Stomach smooth muscle (tissue), 2 donors: ENCODE measurements at regions not wholly inside any gene's neighbourhood (a gene's known extent, or its start where the extent isn't known, plus 50 kb on each side); places are given as distances from the start of the nearest gene placed in this dataset.

Experiments
- H3K27ac ChIP-seq: one replicate; pipeline ENCODE4 v1.7.0; 2013; ENCODE audit warnings: mild to moderate bottlenecking, low read length, inconsistent platforms
- H3K27me3 ChIP-seq, 2 donors: one replicate each; pipeline ENCODE4 v1.7.0; 2013; ENCODE audit warnings: low read length in 2 of 2; ENCODE audit not compliant: insufficient read depth in 2 of 2, control insufficient read depth in 1 of 2
- H3K36me3 ChIP-seq, 2 donors: one replicate each; pipeline ENCODE4 v1.7.0; 2013; ENCODE audit warnings: low read length in 2 of 2; ENCODE audit not compliant: control insufficient read depth in 2 of 2, insufficient read depth in 2 of 2
- H3K4me1 ChIP-seq: one replicate; pipeline ENCODE4 v1.7.0; 2013; ENCODE audit warnings: low read length; ENCODE audit not compliant: control insufficient read depth, insufficient read depth
- H3K4me3 ChIP-seq, 2 donors: one replicate each; pipeline ENCODE4 v1.7.0; 2013; ENCODE audit warnings: low read length in 2 of 2
- H3K9ac ChIP-seq, 2 donors: one replicate each; pipeline ENCODE4 v1.7.0; 2013; ENCODE audit warnings: low read length in 2 of 2, mild to moderate bottlenecking in 1 of 2
- H3K9me3 ChIP-seq, 2 donors: one replicate each; pipeline ENCODE4 v1.7.0; 2013; ENCODE audit warnings: low read length in 2 of 2; ENCODE audit not compliant: control insufficient read depth in 2 of 2
- donor health status: healthy.
- donor health status: Pancreatic carcinoma.

GRCh38 chr1:94339206-94339927 lies 78.8 kb upstream of the ABCD3 start:
- Histone ChIP-seq H3K9ac (no peak overlapping the region), H3K27ac (no peak overlapping the region), H3K27me3 (peaks cover 0 to 2% of the 10 kb centered on the region in 2 donors), H3K9me3 (no peaks in the 10 kb centered on the region), H3K36me3 (no peaks in the 10 kb centered on the region), H3K4me3 (no peak overlapping the region), H3K4me1 (no peaks in the 10 kb centered on the region)

- no peak overlapping the region for H3K4me3 ChIP-seq
- no peaks in the 10 kb centered on the region for H3K9me3 ChIP-seq
- no peaks in the 10 kb centered on the region for H3K36me3 ChIP-seq
- no peak overlapping the region for H3K27ac ChIP-seq
- no peak overlapping the region for H3K9ac ChIP-seq
- peaks cover 0 to 2% of the 10 kb centered on the region in 2 donors for H3K27me3 ChIP-seq
- no peaks in the 10 kb centered on the region for H3K4me1 ChIP-seq
Observed at GRCh38 chr1:94336991-94337390, 81.2 kb upstream of the ABCD3 start.

GRCh38 chr1:94335950-94336349 lies 82.2 kb upstream of the ABCD3 start:
- Histone ChIP-seq H3K27ac (no peak overlapping the region), H3K4me3 (no peak overlapping the region), H3K9me3 (no peaks in the 10 kb centered on the region)

GRCh38 chr1:94335447-94335846 lies 82.7 kb upstream of the ABCD3 start:
- H3K4me1 ChIP-seq = no peaks in the 10 kb centered on the region
- peaks cover 0 to 2% of the 10 kb centered on the region in 2 donors for H3K27me3 ChIP-seq
- H3K36me3 ChIP-seq = no peaks in the 10 kb centered on the region
- no peak overlapping the region for H3K27ac ChIP-seq
- H3K4me3 ChIP-seq = no peak overlapping the region
- peak overlapping the region in 1 of 2 donors; percentile 21 for H3K9ac ChIP-seq
- H3K9me3 ChIP-seq = no peaks in the 10 kb centered on the region

More at GRCh38 chr1:94335950-94336349, 82.2 kb upstream of the ABCD3 start:
- Histone ChIP-seq H3K27me3 (peaks cover 0 to 2% of the 10 kb centered on the region in 2 donors), H3K36me3 (no peaks in the 10 kb centered on the region), H3K9ac (no peak overlapping the region), H3K4me1 (no peaks in the 10 kb centered on the region)

GRCh38 chr1:94334764-94335163 lies 83.4 kb upstream of the ABCD3 start:
- peak overlapping the region; percentile 37 for H3K27ac ChIP-seq
- H3K9me3 ChIP-seq = no peaks in the 10 kb centered on the region
- H3K9ac ChIP-seq = no peak overlapping the region
- no peak overlapping the region for H3K4me3 ChIP-seq
- H3K27me3 ChIP-seq = peaks cover 0 to 2% of the 10 kb centered on the region in 2 donors
- H3K36me3 ChIP-seq = no peaks in the 10 kb centered on the region
- H3K4me1 ChIP-seq = no peaks in the 10 kb centered on the region

GRCh38 chr1:94332952-94333351 lies 85.2 kb upstream of the ABCD3 start:
- Histone ChIP-seq H3K27me3 (peaks cover 0 to 2% of the 10 kb centered on the region in 2 donors), H3K4me3 (no peak overlapping the region), H3K36me3 (no peaks in the 10 kb centered on the region), H3K9ac (no peak overlapping the region), H3K27ac (no peak overlapping the region), H3K4me1 (no peaks in the 10 kb centered on the region), H3K9me3 (no peaks in the 10 kb centered on the region)

GRCh38 chr1:94332516-94332915 lies 85.7 kb upstream of the ABCD3 start:
- Histone ChIP-seq H3K27ac (no peak overlapping the region), H3K36me3 (no peaks in the 10 kb centered on the region), H3K27me3 (peaks cover 0 to 2% of the 10 kb centered on the region in 2 donors), H3K9ac (no peak overlapping the region), H3K4me1 (no peaks in the 10 kb centered on the region), H3K4me3 (no peak overlapping the region), H3K9me3 (no peaks in the 10 kb centered on the region)

GRCh38 chr1:94329986-94330385 lies 88.2 kb upstream of the ABCD3 start:
- no peak overlapping the region for H3K4me3 ChIP-seq
- no peaks in the 10 kb centered on the region for H3K36me3 ChIP-seq
- no peaks in the 10 kb centered on the region for H3K9me3 ChIP-seq
- H3K4me1 ChIP-seq = no peaks in the 10 kb centered on the region
- no peak overlapping the region for H3K9ac ChIP-seq
- no peak overlapping the region for H3K27ac ChIP-seq
- H3K27me3 ChIP-seq = peaks cover 0 to 3% of the 10 kb centered on the region in 2 donors

GRCh38 chr1:94329276-94329675 lies 88.9 kb upstream of the ABCD3 start:
- no peaks in the 10 kb centered on the region for H3K4me1 ChIP-seq
- no peak overlapping the region for H3K9ac ChIP-seq
- no peak overlapping the region for H3K27ac ChIP-seq
- H3K27me3 ChIP-seq = peaks cover 0 to 3% of the 10 kb centered on the region in 2 donors
- no peaks in the 10 kb centered on the region for H3K9me3 ChIP-seq
- H3K4me3 ChIP-seq = no peak overlapping the region
- H3K36me3 ChIP-seq = no peaks in the 10 kb centered on the region

- Histone ChIP-seq H3K9me3 (no peaks in the 10 kb centered on the region), H3K27me3 (peaks cover 0 to 3% of the 10 kb centered on the region in 2 donors), H3K9ac (no peak overlapping the region), H3K4me3 (no peak overlapping the region), H3K36me3 (no peaks in the 10 kb centered on the region), H3K27ac (no peak overlapping the region), H3K4me1 (no peaks in the 10 kb centered on the region)
Observed at GRCh38 chr1:94327001-94327690, 89.8 kb upstream of the ARHGAP29 start.

GRCh38 chr1:94326329-94326728 lies 88.9 kb upstream of the ARHGAP29 start:
- H3K36me3 ChIP-seq = no peaks in the 10 kb centered on the region
- peaks cover 0 to 3% of the 10 kb centered on the region in 2 donors for H3K27me3 ChIP-seq
- H3K27ac ChIP-seq = no peak overlapping the region
- H3K4me1 ChIP-seq = no peaks in the 10 kb centered on the region
- H3K4me3 ChIP-seq = no peak overlapping the region
- no peaks in the 10 kb centered on the region for H3K9me3 ChIP-seq
- no peak overlapping the region for H3K9ac ChIP-seq
